ENCODE measurements at regions not wholly inside any gene's neighbourhood (a gene's known extent, or its start where the extent isn't known, plus 50 kb on each side); places are given as distances from the start of the nearest gene placed in this dataset.

GRCh38 chr17:56717471-56717870 is 116.2 kb downstream of the C17orf67 start:
- Histone ChIP-seq H3K36me3 (ENCODE audit: control insufficient read depth, insufficient read depth, low read length) (no peaks in the 10 kb centered on the region), H3K4me3 (ENCODE audit: low read length) (no peak overlapping the region), H3K9me3 (ENCODE audit: control insufficient read depth, low read length) (no peaks in the 10 kb centered on the region), H3K27me3 (ENCODE audit: control insufficient read depth, insufficient read depth, low read length, poor library complexity, severe bottlenecking) (peaks cover 45% of the 10 kb centered on the region), H3K4me1 (ENCODE audit: control insufficient read depth, insufficient read depth, low read length) (no peaks in the 10 kb centered on the region), H3K27ac (ENCODE audit: low read depth, low read length) (no peak overlapping the region), H3K9ac (ENCODE audit: extremely low read depth, low read length, poor library complexity, severe bottlenecking) (no peak overlapping the region)
- no peak for DNase-seq
- H3K27me3 Mint-ChIP-seq (ENCODE audit: insufficient read depth): peaks cover 67% of the 10 kb centered on the region
- 94 to 100% methylated on average over 1 to 4 of the region's 4 CpGs for WGBS, 2 experiments (ENCODE audit: insufficient coverage in 1 of 2, insufficient read length in 1 of 2)
- H3K9me3 Mint-ChIP-seq: no peaks in the 10 kb centered on the region
- H3K4me3 Mint-ChIP-seq: no peak overlapping the region
- H3K36me3 Mint-ChIP-seq (ENCODE audit: low read depth): no peaks in the 10 kb centered on the region
- TF ChIP-seq CTCF (conservative IDR thresholded peaks at IDR 0.05): no peak
- no peaks in the 10 kb centered on the region for H3K4me1 Mint-ChIP-seq
- H3K27ac Mint-ChIP-seq: no peak overlapping the region

GRCh38 chr17:56718515-56718914 is 115.2 kb downstream of the C17orf67 start:
- no peak overlapping the region for H3K9ac ChIP-seq (ENCODE audit: extremely low read depth, low read length, poor library complexity, severe bottlenecking)
- no peaks in the 10 kb centered on the region for H3K36me3 ChIP-seq (ENCODE audit: control insufficient read depth, insufficient read depth, low read length)
- Mint-ChIP-seq H3K36me3 (ENCODE audit: low read depth) (no peaks in the 10 kb centered on the region), H3K27me3 (ENCODE audit: insufficient read depth) (peaks cover 56% of the 10 kb centered on the region), H3K4me1 (no peaks in the 10 kb centered on the region), H3K4me3 (no peak overlapping the region), H3K27ac (no peak overlapping the region), H3K9me3 (no peaks in the 10 kb centered on the region)
- no peaks in the 10 kb centered on the region for H3K4me1 ChIP-seq (ENCODE audit: control insufficient read depth, insufficient read depth, low read length)
- TF ChIP-seq CTCF (conservative IDR thresholded peaks at IDR 0.05): no peak
- DNase-seq: no peak
- peaks cover 35% of the 10 kb centered on the region for H3K27me3 ChIP-seq (ENCODE audit: control insufficient read depth, insufficient read depth, low read length, poor library complexity, severe bottlenecking)
- no peaks in the 10 kb centered on the region for H3K9me3 ChIP-seq (ENCODE audit: control insufficient read depth, low read length)
- WGBS, 2 experiments (ENCODE audit: insufficient coverage in 1 of 2, insufficient read length in 1 of 2): 73 to 93% methylated on average over 2 to 4 of the region's 4 CpGs
- no peak overlapping the region for H3K4me3 ChIP-seq (ENCODE audit: low read length)
- H3K27ac ChIP-seq (ENCODE audit: low read depth, low read length): no peak overlapping the region

GRCh38 chr17:56723421-56723820 is 110.3 kb downstream of the C17orf67 start:
- H3K9ac ChIP-seq (ENCODE audit: extremely low read depth, low read length, poor library complexity, severe bottlenecking): no peak overlapping the region
- no peaks in the 10 kb centered on the region for H3K36me3 Mint-ChIP-seq (ENCODE audit: low read depth)
- H3K4me1 ChIP-seq (ENCODE audit: control insufficient read depth, insufficient read depth, low read length): no peaks in the 10 kb centered on the region
- no peak overlapping the region for H3K27ac ChIP-seq (ENCODE audit: low read depth, low read length)
- no peaks in the 10 kb centered on the region for H3K9me3 ChIP-seq (ENCODE audit: control insufficient read depth, low read length)
- TF ChIP-seq CTCF (conservative IDR thresholded peaks at IDR 0.05): no peak
- no peaks in the 10 kb centered on the region for H3K9me3 Mint-ChIP-seq
- no peaks in the 10 kb centered on the region for H3K27me3 ChIP-seq (ENCODE audit: control insufficient read depth, insufficient read depth, low read length, poor library complexity, severe bottlenecking)
- DNase-seq: no peak
- no peak overlapping the region for H3K4me3 ChIP-seq (ENCODE audit: low read length)
- no peaks in the 10 kb centered on the region for H3K4me1 Mint-ChIP-seq
- no peaks in the 10 kb centered on the region for H3K36me3 ChIP-seq (ENCODE audit: control insufficient read depth, insufficient read depth, low read length)
- no peak overlapping the region for H3K27ac Mint-ChIP-seq
- WGBS, 2 experiments (ENCODE audit: insufficient coverage in 1 of 2, insufficient read length in 1 of 2): 85 to 89% methylated on average over 3 to 5 of the region's 5 CpGs
- H3K27me3 Mint-ChIP-seq (ENCODE audit: insufficient read depth): peaks cover 11% of the 10 kb centered on the region
- H3K4me3 Mint-ChIP-seq: no peak overlapping the region
